ENCODE measurements at regions not wholly inside any gene's neighbourhood (a gene's known extent, or its start where the extent isn't known, plus 50 kb on each side); places are given as distances from the start of the nearest gene placed in this dataset.

- TF ChIP-seq, protein P1, sequence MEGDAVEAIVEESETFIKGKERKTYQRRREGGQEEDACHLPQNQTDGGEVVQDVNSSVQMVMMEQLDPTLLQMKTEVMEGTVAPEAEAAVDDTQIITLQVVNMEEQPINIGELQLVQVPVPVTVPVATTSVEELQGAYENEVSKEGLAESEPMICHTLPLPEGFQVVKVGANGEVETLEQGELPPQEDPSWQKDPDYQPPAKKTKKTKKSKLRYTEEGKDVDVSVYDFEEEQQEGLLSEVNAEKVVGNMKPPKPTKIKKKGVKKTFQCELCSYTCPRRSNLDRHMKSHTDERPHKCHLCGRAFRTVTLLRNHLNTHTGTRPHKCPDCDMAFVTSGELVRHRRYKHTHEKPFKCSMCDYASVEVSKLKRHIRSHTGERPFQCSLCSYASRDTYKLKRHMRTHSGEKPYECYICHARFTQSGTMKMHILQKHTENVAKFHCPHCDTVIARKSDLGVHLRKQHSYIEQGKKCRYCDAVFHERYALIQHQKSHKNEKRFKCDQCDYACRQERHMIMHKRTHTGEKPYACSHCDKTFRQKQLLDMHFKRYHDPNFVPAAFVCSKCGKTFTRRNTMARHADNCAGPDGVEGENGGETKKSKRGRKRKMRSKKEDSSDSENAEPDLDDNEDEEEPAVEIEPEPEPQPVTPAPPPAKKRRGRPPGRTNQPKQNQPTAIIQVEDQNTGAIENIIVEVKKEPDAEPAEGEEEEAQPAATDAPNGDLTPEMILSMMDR (IDR thresholded peaks at IDR 0.05; ENCODE audit: poor library complexity) = no peak
- TF ChIP-seq EZH2 (IDR thresholded peaks at IDR 0.05; ENCODE audit: borderline replicate concordance) = no peak
Measured at GRCh38 chr6:14305131-14305530, 187.6 kb downstream of the CD83 start.
